ENCODE measurements at regions not wholly inside any gene's neighbourhood (a gene's known extent, or its start where the extent isn't known, plus 50 kb on each side); places are given as distances from the start of the nearest gene placed in this dataset.

DNA sequence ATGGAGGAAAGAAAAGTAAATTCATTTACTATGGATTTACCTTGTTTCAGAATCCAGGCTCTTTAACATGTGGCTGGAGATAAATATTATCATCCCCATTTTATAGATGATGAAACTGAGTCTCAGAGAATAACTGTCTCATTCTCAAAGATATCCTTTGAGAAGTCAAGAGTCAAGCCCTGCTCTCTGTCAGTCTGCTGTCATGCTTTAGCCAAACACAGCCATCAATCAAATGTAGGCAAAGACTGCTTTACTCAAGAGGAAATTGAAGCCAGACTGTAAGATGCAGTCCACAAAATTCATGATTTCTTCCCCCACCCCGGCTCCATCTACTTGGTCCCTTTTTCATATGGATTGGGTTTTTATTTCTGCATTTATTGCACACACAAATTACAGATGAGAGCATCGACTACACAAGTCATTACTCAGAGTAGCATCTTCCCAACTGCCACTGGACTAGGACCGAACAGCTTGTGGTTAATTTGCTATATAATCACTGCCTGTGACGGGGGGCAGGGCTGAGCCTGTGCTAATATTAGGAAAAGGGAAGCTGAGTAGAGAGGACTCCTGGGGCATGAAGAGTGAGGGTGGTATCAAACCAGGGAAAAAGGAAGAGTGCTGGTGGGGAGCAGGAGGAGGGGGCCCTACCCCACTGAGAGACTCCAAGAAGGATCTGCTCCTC lies 102.7 kb upstream of the TOP1 start:
- H3K36me3 ChIP-seq, result no peaks in the 10 kb centered on the region

DNA sequence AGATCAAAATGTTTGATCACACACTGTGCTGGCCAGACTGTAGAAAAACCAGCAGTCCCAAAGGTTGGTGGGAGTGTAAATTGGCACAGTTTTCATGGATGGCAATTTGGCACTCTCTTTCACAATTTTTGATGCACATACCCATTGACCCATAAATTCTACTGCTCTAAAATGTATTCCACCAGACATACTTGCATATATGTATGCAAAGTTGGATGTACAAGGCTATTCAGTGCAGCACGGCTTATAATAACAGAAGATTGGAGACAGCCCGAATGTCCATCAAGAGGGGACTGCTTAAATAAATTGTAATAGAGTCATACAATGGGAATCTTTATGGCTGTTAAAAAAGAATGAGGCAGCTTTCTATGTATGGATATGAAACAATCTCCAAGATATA lies 101.7 kb upstream of the TOP1 start:
- H3K4me3 ChIP-seq, result no peak overlapping the region

More for the DNA sequence above, 102.7 kb upstream of the TOP1 start:
- Histone ChIP-seq H3K4me3 (no peak overlapping the region), H3K9me3 (peaks cover 0 to 5% (median 0%) of the 10 kb centered on the region in 4 donors), H3K27ac (no peak overlapping the region), H3K27me3 (peaks cover 0 to 3% of the 10 kb centered on the region in 2 donors), H3K4me1 (no peaks in the 10 kb centered on the region)
- WGBS, 2 donors, result 44 to 66% methylated on average over 4 of the region's 4 CpGs
- no peak for TF ChIP-seq CTCF (IDR thresholded peaks at IDR 0.05)
- no peak for TF ChIP-seq POLR2A (IDR thresholded peaks at IDR 0.05)
- TF ChIP-seq EP300 (IDR thresholded peaks at IDR 0.05), result no peak
- no peak for DNase-seq (ENCODE audit: low spot score in 2 of 2)

GRCh38 chr20:40930561-40930960 lies 98.1 kb upstream of the TOP1 start:
- Histone ChIP-seq H3K9me3 (no peaks in the 10 kb centered on the region), H3K4me1 (no peaks in the 10 kb centered on the region), H3K4me3 (no peak overlapping the region), H3K36me3 (no peaks in the 10 kb centered on the region), H3K27ac (no peak overlapping the region), H3K27me3 (no peaks in the 10 kb centered on the region)
- WGBS, 2 donors, result 77 to 88% methylated on average over 1 of the region's 1 CpG
- no peak for DNase-seq (ENCODE audit: low spot score in 2 of 2)
- TF ChIP-seq CTCF (IDR thresholded peaks at IDR 0.05) (no peak), EP300 (IDR thresholded peaks at IDR 0.05) (no peak), POLR2A (IDR thresholded peaks at IDR 0.05) (no peak)

More for the DNA sequence above, 101.7 kb upstream of the TOP1 start:
- H3K27ac ChIP-seq, result no peak overlapping the region
- H3K36me3 ChIP-seq, result no peaks in the 10 kb centered on the region
- H3K4me1 ChIP-seq, result no peaks in the 10 kb centered on the region
- TF ChIP-seq CTCF (IDR thresholded peaks at IDR 0.05) (no peak), POLR2A (IDR thresholded peaks at IDR 0.05) (no peak), EP300 (IDR thresholded peaks at IDR 0.05) (no peak)
- H3K9me3 ChIP-seq, result no peaks in the 10 kb centered on the region
- peaks cover 0 to 3% of the 10 kb centered on the region in 2 donors for H3K27me3 ChIP-seq
- DNase-seq (ENCODE audit: low spot score in 2 of 2), result no peak
- 58 to 64% methylated on average over 2 of the region's 2 CpGs for WGBS, 2 donors

DNA sequence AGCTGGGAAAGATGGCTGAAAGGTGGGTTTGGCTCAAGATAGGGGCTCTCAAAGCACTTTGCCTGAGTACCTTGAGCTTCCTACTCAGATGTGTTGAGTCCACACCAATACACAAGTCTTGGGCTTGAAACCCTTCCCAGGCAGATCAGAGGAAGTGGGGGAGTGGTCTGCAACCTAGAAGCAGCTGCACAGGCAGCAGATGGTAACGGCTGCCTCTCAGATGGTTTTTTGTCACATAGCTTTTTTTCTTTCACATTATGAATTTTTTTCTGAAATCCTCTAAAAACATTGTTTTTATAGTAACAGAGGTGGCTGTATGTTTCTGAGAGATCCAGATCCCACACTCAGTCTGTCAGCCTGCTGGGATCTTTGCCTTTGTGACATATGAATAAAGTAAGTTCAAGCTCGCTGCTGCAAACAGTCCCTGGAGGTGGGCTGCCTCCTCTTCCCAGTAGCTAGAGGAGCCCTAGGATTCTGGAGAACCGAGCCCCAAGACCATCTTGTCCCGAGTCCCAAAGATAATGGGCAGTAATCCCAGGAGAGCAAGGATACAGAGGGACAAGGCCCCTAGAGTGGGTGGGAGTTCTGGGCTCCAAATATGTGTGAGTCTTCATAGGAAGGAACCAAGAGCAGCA lies 97.1 kb upstream of the TOP1 start:
- no peaks in the 10 kb centered on the region for H3K36me3 ChIP-seq
- no peak overlapping the region for H3K4me3 ChIP-seq
- no peaks in the 10 kb centered on the region for H3K4me1 ChIP-seq
- H3K27ac ChIP-seq, result no peak overlapping the region
- H3K27me3 ChIP-seq, result no peaks in the 10 kb centered on the region
- TF ChIP-seq EP300 (IDR thresholded peaks at IDR 0.05) (no peak), POLR2A (IDR thresholded peaks at IDR 0.05) (no peak), CTCF (IDR thresholded peaks at IDR 0.05) (no peak)
- DNase-seq (ENCODE audit: low spot score in 2 of 2), result no peak
- 56 to 57% methylated on average over 4 of the region's 4 CpGs for WGBS, 2 donors
- H3K9me3 ChIP-seq, result no peaks in the 10 kb centered on the region

DNA sequence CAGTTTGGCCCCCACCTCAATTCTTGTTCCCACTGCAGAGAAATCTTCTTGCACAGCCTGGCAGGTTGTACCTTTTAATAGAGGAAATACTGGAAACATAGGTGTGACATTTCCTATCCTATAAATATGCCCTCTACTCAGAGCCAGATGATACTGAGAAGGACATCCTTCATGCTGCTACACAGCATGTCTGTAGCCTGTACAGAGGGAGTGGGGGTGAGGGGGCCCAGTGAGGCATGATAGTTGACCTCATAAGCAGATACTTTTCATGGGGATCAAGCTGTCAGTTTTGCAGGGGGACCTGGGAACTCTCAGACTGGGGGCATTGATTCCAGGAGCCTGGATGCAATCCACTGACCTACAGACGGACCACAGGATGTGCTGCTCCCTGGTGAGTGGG lies 96.2 kb upstream of the TOP1 start:
- H3K36me3 ChIP-seq, result no peaks in the 10 kb centered on the region
- H3K4me1 ChIP-seq, result no peaks in the 10 kb centered on the region
- no peak overlapping the region for H3K27ac ChIP-seq
- H3K27me3 ChIP-seq, result no peaks in the 10 kb centered on the region
- no peaks in the 10 kb centered on the region for H3K9me3 ChIP-seq
- TF ChIP-seq EP300 (IDR thresholded peaks at IDR 0.05), result no peak
- TF ChIP-seq CTCF (IDR thresholded peaks at IDR 0.05), result no peak
- no peak for TF ChIP-seq POLR2A (IDR thresholded peaks at IDR 0.05)
- WGBS, 2 donors, result 47 to 75% methylated on average over 1 of the region's 1 CpG
- no peak for DNase-seq (ENCODE audit: low spot score in 2 of 2)
- no peak overlapping the region for H3K4me3 ChIP-seq
